Neural cell (in vitro differentiated cells): ENCODE measurements at regions not wholly inside any gene's neighbourhood (a gene's known extent, or its start where the extent isn't known, plus 50 kb on each side); places are given as distances from the start of the nearest gene placed in this dataset.

ENCODE experiments used
- H2AFZ ChIP-seq: fragments of 200-600, 300-800 bp; sonication (generic), shearing (Covaris generic); 2 replicates; pipeline ENCODE4 v1.6.0; 2014; ENCODE audit warnings: low read depth, mild to moderate bottlenecking, antibody characterized with exemption, low read length, moderate library complexity
- H3F3A ChIP-seq: fragments of 200-600 bp; shearing (Covaris generic); 2 replicates; pipeline ENCODE4 v1.6.1; 2016; ENCODE audit warnings: mild to moderate bottlenecking, moderate library complexity, mixed read lengths, antibody characterized with exemption, low read length; ENCODE audit not compliant: insufficient read depth, poor library complexity, severe bottlenecking
- H3K27ac ChIP-seq: fragments of 200-600, 300-800 bp; sonication (generic), shearing (Covaris generic); 2 replicates; pipeline ENCODE4 v1.5.1; 2014; ENCODE audit warnings: mild to moderate bottlenecking, low read length, moderate library complexity
- H3K27me3 ChIP-seq: fragments of 300-800, 200-600 bp; sonication (generic), shearing (Covaris generic); 2 replicates; pipeline ENCODE4 v1.6.0; 2014; ENCODE audit warnings: mild to moderate bottlenecking, low read depth, low read length, moderate library complexity; ENCODE audit not compliant: insufficient read depth
- H3K36me3 ChIP-seq: fragments of 300-800, 200-600 bp; sonication (generic), shearing (Covaris generic); 2 replicates; pipeline ENCODE4 v1.5.1; 2014; ENCODE audit warnings: mild to moderate bottlenecking, antibody characterized with exemption, low read length, moderate library complexity; ENCODE audit not compliant: insufficient read depth
- H3K4me2 ChIP-seq: fragments of 300-800, 200-600 bp; sonication (generic), shearing (Covaris generic); 2 replicates; pipeline ENCODE4 v1.6.0; 2014; ENCODE audit warnings: mild to moderate bottlenecking, low read length
- H3K4me3 ChIP-seq: fragments of 300-800, 200-600 bp; sonication (generic), shearing (Covaris generic); 2 replicates; pipeline ENCODE4 v1.5.1; 2014; ENCODE audit warnings: mild to moderate bottlenecking, low read length, moderate library complexity
- H3K79me2 ChIP-seq: fragments of 200-600 bp; shearing (Covaris generic); replicated peaks from 2 replicates; pipeline ENCODE4 v1.6.0; 2014; ENCODE audit warnings: mild to moderate bottlenecking, low read length, moderate library complexity; ENCODE audit not compliant: insufficient read depth
- H3K9ac ChIP-seq: fragments of 300-800, 200-600 bp; sonication (generic), shearing (Covaris generic); 2 replicates; pipeline ENCODE4 v1.6.1; 2016; ENCODE audit warnings: mild to moderate bottlenecking, low read length, mixed read lengths
- H3K9me2 ChIP-seq: fragments of 200-600 bp; shearing (Covaris generic); 2 replicates; pipeline ENCODE4 v1.6.1; 2016; ENCODE audit warnings: mild to moderate bottlenecking, low read length, mixed read lengths; ENCODE audit not compliant: insufficient read depth
- H3K9me3 ChIP-seq: fragments of 200-600, 300-800 bp; sonication (generic), shearing (Covaris generic); 2 replicates; pipeline ENCODE4 v1.6.1; 2016; ENCODE audit warnings: mild to moderate bottlenecking, mixed run types, low read length, moderate library complexity, mixed read lengths
- H4K20me1 ChIP-seq: fragments of 200-600 bp; shearing (Covaris generic); 2 replicates; pipeline ENCODE4 v1.6.1; 2016; ENCODE audit warnings: mild to moderate bottlenecking, mixed run types; ENCODE audit not compliant: insufficient read depth
- EP300 ChIP-seq: fragments of 450-650 bp; conservative IDR thresholded peaks from 2 replicates; pipeline ENCODE4 v1.6.1; 2014; ENCODE audit warnings: antibody characterized with exemption, mild to moderate bottlenecking, moderate library complexity; ENCODE audit not compliant: poor library complexity, severe bottlenecking
- EZH2 ChIP-seq: fragments of 200-600, 300-800 bp; shearing (Covaris generic), sonication (generic); IDR thresholded peaks from 2 replicates; pipeline ENCODE4 v1.6.1; 2014; ENCODE audit warnings: antibody characterized with exemption, low read length, borderline replicate concordance, mild to moderate bottlenecking; ENCODE audit not compliant: insufficient read depth, poor library complexity, severe bottlenecking
- MXI1 ChIP-seq: fragments of 450-650 bp; conservative IDR thresholded peaks from 2 replicates; pipeline ENCODE4 v1.6.1; 2014; ENCODE audit warnings: antibody characterized with exemption, mild to moderate bottlenecking; ENCODE audit not compliant: poor library complexity, severe bottlenecking
- POLR2AphosphoS5 ChIP-seq: IDR thresholded peaks from 2 replicates; pipeline ENCODE4 v1.6.1; 2012
- RAD21 ChIP-seq: fragments of 450-650 bp; conservative IDR thresholded peaks from 2 replicates; pipeline ENCODE4 v1.6.1; 2014; ENCODE audit warnings: antibody characterized with exemption, mild to moderate bottlenecking, moderate library complexity
- SMC3 ChIP-seq: fragments of 450-650 bp; conservative IDR thresholded peaks from 2 replicates; pipeline ENCODE4 v1.6.1; 2014; ENCODE audit warnings: antibody characterized with exemption, mild to moderate bottlenecking, moderate library complexity; ENCODE audit not compliant: poor library complexity
- TAF1 ChIP-seq: IDR thresholded peaks from 2 replicates; pipeline ENCODE4 v1.6.1; 2012; ENCODE audit warnings: low read depth
- TF ChIP-seq, protein P1 (sequence below): fragments of 450-650 bp; IDR thresholded peaks from 2 replicates; pipeline ENCODE4 v1.5.1; 2014; ENCODE audit warnings: antibody characterized with exemption, mild to moderate bottlenecking, moderate library complexity; ENCODE audit not compliant: poor library complexity, severe bottlenecking
- TF ChIP-seq, protein P2 (sequence below): IDR thresholded peaks from 2 replicates; pipeline ENCODE4 v1.6.1; 2012; ENCODE audit warnings: borderline replicate concordance

DNA sequence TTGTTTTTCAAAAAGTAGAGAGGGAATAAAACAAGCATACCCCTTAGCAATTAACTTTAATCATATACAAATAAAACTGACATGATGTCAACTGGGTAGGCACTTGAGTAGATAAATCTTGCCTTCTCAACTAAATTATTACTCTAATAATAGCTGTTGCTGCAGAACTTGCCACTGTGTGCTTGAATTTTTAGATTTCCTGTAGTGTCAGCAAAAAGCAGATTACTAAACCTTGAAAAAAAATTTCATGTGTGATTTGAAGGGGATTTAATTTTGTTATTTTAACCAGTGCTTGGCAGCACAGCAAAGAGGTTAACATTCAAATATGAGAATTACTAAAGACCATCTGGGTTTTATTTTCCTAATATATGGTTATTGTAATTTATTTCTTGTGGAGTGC is 438.3 kb upstream of the SPANXN1 start:
- Histone ChIP-seq H3K79me2 (no peaks in the 10 kb centered on the region), H3K9me3 (no peaks in the 10 kb centered on the region), H3K9ac (no peak overlapping the region), H4K20me1 (no peaks in the 10 kb centered on the region), H3K9me2 (no peaks in the 10 kb centered on the region), H3K27me3 (no peaks in the 10 kb centered on the region), H3K4me3 (no peak overlapping the region), H3K27ac (no peak overlapping the region), H2AFZ (no peak overlapping the region), H3F3A (no peaks in the 10 kb centered on the region), H3K4me2 (no peak overlapping the region), H3K36me3 (no peaks in the 10 kb centered on the region)
- no peak for TF ChIP-seq SMC3
- TF ChIP-seq EP300 = no peak
- TF ChIP-seq, protein P1, sequence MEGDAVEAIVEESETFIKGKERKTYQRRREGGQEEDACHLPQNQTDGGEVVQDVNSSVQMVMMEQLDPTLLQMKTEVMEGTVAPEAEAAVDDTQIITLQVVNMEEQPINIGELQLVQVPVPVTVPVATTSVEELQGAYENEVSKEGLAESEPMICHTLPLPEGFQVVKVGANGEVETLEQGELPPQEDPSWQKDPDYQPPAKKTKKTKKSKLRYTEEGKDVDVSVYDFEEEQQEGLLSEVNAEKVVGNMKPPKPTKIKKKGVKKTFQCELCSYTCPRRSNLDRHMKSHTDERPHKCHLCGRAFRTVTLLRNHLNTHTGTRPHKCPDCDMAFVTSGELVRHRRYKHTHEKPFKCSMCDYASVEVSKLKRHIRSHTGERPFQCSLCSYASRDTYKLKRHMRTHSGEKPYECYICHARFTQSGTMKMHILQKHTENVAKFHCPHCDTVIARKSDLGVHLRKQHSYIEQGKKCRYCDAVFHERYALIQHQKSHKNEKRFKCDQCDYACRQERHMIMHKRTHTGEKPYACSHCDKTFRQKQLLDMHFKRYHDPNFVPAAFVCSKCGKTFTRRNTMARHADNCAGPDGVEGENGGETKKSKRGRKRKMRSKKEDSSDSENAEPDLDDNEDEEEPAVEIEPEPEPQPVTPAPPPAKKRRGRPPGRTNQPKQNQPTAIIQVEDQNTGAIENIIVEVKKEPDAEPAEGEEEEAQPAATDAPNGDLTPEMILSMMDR = no peak
- TF ChIP-seq RAD21 = no peak
- no peak for TF ChIP-seq POLR2AphosphoS5
- TF ChIP-seq MXI1 = no peak
- TF ChIP-seq, protein P2, sequence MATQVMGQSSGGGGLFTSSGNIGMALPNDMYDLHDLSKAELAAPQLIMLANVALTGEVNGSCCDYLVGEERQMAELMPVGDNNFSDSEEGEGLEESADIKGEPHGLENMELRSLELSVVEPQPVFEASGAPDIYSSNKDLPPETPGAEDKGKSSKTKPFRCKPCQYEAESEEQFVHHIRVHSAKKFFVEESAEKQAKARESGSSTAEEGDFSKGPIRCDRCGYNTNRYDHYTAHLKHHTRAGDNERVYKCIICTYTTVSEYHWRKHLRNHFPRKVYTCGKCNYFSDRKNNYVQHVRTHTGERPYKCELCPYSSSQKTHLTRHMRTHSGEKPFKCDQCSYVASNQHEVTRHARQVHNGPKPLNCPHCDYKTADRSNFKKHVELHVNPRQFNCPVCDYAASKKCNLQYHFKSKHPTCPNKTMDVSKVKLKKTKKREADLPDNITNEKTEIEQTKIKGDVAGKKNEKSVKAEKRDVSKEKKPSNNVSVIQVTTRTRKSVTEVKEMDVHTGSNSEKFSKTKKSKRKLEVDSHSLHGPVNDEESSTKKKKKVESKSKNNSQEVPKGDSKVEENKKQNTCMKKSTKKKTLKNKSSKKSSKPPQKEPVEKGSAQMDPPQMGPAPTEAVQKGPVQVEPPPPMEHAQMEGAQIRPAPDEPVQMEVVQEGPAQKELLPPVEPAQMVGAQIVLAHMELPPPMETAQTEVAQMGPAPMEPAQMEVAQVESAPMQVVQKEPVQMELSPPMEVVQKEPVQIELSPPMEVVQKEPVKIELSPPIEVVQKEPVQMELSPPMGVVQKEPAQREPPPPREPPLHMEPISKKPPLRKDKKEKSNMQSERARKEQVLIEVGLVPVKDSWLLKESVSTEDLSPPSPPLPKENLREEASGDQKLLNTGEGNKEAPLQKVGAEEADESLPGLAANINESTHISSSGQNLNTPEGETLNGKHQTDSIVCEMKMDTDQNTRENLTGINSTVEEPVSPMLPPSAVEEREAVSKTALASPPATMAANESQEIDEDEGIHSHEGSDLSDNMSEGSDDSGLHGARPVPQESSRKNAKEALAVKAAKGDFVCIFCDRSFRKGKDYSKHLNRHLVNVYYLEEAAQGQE = no peak
- TF ChIP-seq TAF1 = no peak
- TF ChIP-seq EZH2 = no peak

DNA sequence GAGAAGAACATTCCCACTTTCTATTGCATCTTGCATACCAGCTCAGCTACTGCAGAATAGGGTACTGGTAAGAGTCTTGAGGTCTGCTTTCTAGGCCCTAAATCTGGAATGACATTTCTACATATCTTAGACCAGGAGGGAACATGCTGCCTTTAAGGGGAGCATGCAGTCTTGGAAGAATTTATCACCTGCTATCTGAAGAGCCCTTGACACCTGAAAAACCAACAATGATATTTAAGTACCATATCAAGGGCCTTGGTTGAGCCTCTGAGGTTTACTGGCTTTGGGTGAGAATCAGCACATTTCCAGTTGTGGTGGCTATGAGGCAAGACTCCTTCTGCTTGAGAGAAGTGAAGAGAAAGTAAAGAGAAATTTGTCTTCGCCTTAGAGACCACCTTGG is 436.8 kb upstream of the SPANXN1 start:
- no peak overlapping the region for H3K4me2 ChIP-seq
- H3K27me3 ChIP-seq = no peaks in the 10 kb centered on the region
- H3F3A ChIP-seq = no peaks in the 10 kb centered on the region
- H3K9ac ChIP-seq = no peak overlapping the region
- no peaks in the 10 kb centered on the region for H3K9me2 ChIP-seq
- H3K9me3 ChIP-seq = no peaks in the 10 kb centered on the region
- H3K4me3 ChIP-seq = no peak overlapping the region
- no peaks in the 10 kb centered on the region for H3K79me2 ChIP-seq
- H4K20me1 ChIP-seq = no peaks in the 10 kb centered on the region
- H3K36me3 ChIP-seq = no peaks in the 10 kb centered on the region
- no peak overlapping the region for H2AFZ ChIP-seq
- H3K27ac ChIP-seq = no peak overlapping the region
- no peak for TF ChIP-seq MXI1

DNA sequence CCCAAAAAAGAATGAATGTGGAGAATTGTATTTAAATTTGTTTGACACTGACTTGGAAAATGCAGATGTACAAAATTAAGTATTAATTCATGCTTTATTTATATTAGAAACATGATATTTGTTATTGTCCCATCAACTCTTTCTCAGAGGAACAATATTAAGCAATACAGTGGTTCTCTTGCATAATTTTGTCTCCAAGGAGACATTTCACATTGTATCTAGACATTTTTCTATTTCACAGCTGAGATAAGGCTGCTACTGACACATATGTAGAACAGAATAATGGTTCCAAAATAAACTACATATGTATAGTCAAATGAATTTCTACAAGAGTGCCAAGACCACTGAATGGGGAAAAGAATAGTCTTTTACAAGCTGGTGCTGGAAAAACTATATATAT is 427.9 kb upstream of the SPANXN1 start:
- H3F3A ChIP-seq = no peaks in the 10 kb centered on the region
- no peak overlapping the region for H3K4me3 ChIP-seq
- no peaks in the 10 kb centered on the region for H3K36me3 ChIP-seq
- no peaks in the 10 kb centered on the region for H3K27me3 ChIP-seq
- H3K4me2 ChIP-seq = no peak overlapping the region
- no peaks in the 10 kb centered on the region for H3K79me2 ChIP-seq
- H3K9me2 ChIP-seq = no peaks in the 10 kb centered on the region
- no peak overlapping the region for H3K27ac ChIP-seq
- no peaks in the 10 kb centered on the region for H3K9me3 ChIP-seq
- no peak overlapping the region for H3K9ac ChIP-seq
- no peak for TF ChIP-seq EZH2
- TF ChIP-seq RAD21 = no peak
- TF ChIP-seq, protein P2 = no peak
- TF ChIP-seq, protein P1 = no peak
- TF ChIP-seq SMC3 = no peak
- no peak for TF ChIP-seq EP300
- no peak for TF ChIP-seq TAF1
- TF ChIP-seq MXI1 = no peak
- TF ChIP-seq POLR2AphosphoS5 = no peak
- H4K20me1 ChIP-seq = no peaks in the 10 kb centered on the region
- no peak overlapping the region for H2AFZ ChIP-seq
